HG03575 (cell line): ENCODE measurements at regions not wholly inside any gene's neighbourhood (a gene's known extent, or its start where the extent isn't known, plus 50 kb on each side); places are given as distances from the start of the nearest gene placed in this dataset.
A peak's percentile ranks its signal among the peaks of the same experiment; 100 is the strongest.
"Not testable (repeated sequence)": the region's sequence is repeated elsewhere in the genome, so short reads cannot be mapped to it uniquely, and the experiment has no call there.

Experiments
- ATAC-seq: cut with Tn5 transposase; IDR thresholded peaks from one replicate; pipeline ENCODE4 v1.9.1; 2021; ENCODE audit not compliant: unreplicated experiment, insufficient number of reproducible peaks, low FRiP score; ENCODE audit errors: extremely low read depth

- no peak for ATAC-seq
Observed at GRCh38 chr5:82910491-82910890, 166.7 kb downstream of the TMEM167A start.

DNA sequence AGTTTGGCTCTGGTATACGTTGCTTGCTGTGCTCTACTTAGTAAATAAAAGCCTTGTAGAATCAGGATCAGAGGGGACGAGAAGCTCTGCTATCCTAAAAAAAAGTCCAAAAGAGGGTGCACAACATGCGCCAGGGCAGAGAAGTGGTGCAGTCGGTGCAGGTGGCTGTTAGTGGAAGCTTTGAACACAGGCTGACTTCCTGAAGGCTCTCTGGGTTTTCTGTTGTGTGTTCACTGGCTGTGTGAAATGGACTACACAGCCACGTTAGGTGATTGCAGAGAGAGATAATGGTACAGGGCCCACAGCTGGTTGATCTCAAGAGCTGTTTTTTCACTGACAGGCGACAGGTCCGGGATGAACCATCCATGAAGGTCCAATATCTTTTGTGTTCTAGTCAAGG lies 167.4 kb downstream of the TMEM167A start:
- ATAC-seq, result no peak

DNA sequence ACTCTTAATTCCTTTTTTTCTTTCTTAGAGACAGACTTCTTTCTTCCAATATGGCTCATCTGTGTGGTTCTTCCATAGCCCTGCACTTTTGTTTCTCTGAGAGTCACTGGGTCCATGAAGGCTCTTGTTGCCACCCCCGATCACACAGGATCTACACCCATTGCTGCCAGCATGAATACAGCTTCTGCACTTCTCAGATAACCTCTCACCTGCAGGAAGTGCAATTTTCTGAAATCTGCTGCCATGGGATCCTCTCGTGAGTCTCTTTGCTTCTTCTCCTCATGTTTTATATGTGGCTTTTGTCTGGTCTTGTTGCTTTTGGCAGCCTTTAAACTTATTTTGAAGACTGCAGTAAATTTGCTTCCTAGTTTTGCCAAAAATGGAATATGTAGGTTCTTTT lies 171.2 kb downstream of the TMEM167A start:
- no peak for ATAC-seq

GRCh38 chr5:82901281-82901888 lies 175.8 kb downstream of the TMEM167A start:
- no peak for ATAC-seq

DNA sequence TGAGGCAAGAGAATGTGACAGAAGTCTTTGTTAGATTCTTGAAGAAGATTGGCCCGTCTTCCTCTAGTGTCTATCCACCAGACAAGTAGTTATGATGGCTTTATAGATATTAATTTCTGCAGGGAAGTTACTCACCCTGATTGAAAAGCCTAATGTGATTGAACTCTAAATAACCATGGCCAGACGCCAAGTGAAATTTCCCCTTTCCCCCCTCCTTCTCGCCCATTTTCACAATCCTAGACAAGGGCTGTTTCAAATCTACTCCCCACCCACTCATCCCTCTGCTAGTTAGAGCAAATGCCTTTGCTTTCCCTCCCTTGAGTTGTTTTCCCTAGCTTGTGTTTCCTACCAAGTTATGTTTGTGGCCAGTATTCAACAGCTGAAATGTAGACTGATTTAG lies 182.5 kb downstream of the TMEM167A start:
- ATAC-seq, result no peak

GRCh38 chr5:82889088-82889487 lies 188.1 kb downstream of the TMEM167A start:
- no peak for ATAC-seq

DNA sequence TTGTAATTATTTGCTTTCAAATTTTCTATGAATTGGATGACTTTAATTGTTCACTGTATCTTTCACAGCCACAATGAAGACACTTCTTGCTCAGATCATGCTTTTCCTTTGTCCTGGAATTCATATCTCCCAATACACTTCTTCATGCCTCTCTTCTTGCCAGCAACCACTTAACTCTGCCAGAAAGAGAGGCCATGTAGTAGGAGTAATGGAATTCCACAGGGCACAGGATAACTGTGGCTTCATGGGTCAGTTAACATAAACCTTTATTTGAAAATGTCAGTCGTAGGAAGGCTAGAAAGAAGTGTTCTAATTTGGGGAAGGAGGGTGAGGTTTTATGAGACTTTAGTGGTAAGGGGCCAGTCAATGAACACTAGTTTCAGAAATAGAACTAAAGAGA lies 190.3 kb downstream of the TMEM167A start:
- ATAC-seq, result no peak

- no peak for ATAC-seq
Observed at GRCh38 chr5:82885627-82886389, 191.4 kb downstream of the TMEM167A start.

GRCh38 chr5:82884821-82885471 lies 192.2 kb downstream of the TMEM167A start:
- no peak for ATAC-seq

DNA sequence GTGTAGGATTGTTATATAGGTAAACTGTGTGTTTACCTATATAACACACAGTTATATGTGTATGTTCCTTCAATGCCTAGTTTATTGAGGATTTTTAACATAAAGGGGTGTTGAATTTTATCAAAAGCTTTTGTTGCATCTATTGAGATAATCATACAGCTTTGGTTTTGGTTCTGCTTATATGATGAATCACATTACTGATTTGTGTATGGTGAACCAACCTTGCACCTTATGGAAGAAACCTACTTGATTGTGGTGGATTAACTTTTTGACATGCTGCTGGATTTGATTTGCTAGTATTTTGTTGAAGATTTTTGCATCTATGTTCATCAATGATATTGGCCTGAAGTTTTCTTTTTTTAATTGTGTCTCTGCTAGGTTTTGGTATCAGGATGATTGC lies 194.9 kb downstream of the TMEM167A start:
- ATAC-seq, result no peak

DNA sequence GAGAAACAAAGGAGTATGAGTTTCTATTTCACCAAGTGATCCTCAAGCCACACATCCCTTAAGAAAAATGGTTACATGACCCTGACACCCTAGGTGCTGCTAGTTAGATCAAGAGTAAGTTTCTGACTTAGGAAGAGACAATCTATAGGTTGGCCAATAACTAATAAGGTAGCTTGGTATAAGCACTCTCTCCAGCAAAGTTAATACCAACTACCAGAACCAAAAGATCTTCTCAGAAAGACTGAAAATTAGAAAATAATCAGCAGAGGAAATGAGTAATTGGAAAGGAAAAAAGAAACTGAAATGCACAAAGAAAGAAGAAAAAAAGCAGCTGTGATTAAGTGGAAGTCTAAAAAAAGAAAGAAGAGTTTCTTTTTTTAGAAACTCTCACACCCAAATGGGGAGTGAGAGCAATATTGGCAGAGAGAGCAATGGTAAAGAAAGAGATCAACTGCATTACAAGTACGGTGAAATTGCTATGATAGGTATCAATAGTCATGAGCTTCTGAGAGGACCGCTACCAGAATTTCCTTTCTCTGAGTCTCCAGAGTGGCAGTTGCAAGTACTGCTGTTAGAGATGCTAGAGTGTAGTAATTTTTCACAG lies 195.5 kb downstream of the TMEM167A start:
- ATAC-seq, result peak; percentile 48

- no peak for ATAC-seq
Observed at GRCh38 chr5:82879089-82879488, 198.1 kb downstream of the TMEM167A start.

GRCh38 chr5:82873452-82873851 lies 203.7 kb downstream of the TMEM167A start:
- ATAC-seq, result no peak

GRCh38 chr5:82872321-82873288 lies 204.6 kb downstream of the TMEM167A start:
- not testable (repeated sequence) for ATAC-seq

DNA sequence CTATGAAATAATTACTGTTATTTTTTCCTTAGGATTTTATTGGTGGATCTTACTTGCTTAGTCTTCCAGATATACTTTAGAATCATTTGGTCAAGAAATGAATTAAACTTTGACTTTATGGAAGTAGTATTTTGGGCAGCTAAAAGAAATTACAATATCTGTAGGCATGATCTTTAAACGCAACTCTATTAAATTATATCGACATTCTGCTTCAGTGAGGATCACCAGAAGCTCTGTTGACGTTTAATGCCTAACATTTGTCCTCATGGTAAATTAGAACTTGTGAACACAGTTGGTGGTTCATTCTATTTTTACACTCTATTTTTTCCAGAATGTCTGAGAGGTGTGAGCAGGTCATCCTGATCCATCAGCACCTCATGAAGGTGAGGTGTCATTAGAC lies 211.6 kb downstream of the TMEM167A start:
- no peak for ATAC-seq

DNA sequence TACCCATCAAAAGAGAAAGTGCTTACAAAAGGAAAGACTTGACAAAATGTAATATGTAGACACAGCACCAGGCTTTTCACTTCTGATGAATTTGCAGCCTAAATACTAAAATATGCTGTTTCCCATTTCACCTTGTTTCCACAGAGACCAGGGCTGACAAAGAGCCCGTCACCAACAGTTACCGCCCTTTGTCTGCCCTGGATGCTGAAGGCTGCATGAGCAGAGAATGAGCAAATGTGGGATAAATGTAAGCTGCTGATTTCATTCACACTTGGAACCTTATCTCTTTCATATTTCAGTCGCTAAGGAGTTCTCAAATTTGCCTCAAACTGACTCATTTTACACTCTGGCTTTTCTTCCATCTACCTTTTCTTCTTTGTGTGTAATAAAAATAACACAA lies 213.9 kb downstream of the TMEM167A start:
- ATAC-seq, result no peak

GRCh38 chr5:82862711-82863110 lies 214.5 kb downstream of the TMEM167A start:
- ATAC-seq, result no peak

DNA sequence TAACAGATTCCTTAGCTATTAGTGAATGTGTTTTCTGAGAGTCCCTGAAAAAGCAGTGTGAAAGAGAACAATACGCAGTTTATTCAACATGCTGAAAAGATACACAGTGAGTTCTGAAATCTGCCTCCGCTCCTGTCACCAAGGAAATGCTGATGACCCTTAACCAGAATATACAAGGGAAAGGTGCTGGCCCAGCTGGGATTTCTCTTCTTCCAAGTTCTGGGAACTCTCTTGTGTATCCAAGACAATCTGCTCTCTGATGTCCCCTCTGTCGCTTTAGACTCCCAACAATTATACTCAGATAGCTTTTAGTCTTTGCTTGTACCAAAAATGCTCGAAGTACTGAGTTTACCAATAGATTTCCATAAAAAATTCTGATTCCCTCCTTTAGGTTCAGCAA lies 214.9 kb downstream of the TMEM167A start:
- ATAC-seq, result no peak

GRCh38 chr5:82861701-82862100 lies 215.5 kb downstream of the TMEM167A start:
- no peak for ATAC-seq
